Type B pancreatic cell (in vitro differentiated cells): ENCODE measurements at regions not wholly inside any gene's neighbourhood (a gene's known extent, or its start where the extent isn't known, plus 50 kb on each side); places are given as distances from the start of the nearest gene placed in this dataset.

Experiments
- DNase-seq: peaks from one replicate; pipeline ENCODE4 v3.0.0; 2021; ENCODE audit warnings: mixed read lengths; ENCODE audit not compliant: unreplicated experiment; ENCODE audit errors: extremely low spot score
- H3K27ac Mint-ChIP-seq: 2 replicates; pipeline ENCODE4 v1.8.0; 2021; ENCODE audit warnings: mild to moderate bottlenecking, mixed read lengths
- H3K27me3 Mint-ChIP-seq: 2 replicates; pipeline ENCODE4 v1.8.0; 2021; ENCODE audit warnings: mixed read lengths
- H3K36me3 Mint-ChIP-seq: 2 replicates; pipeline ENCODE4 v1.8.0; 2021; ENCODE audit warnings: mixed read lengths
- H3K4me1 Mint-ChIP-seq: one replicate; pipeline ENCODE4 v1.8.0; 2021; ENCODE audit warnings: mixed read lengths; ENCODE audit not compliant: unreplicated experiment
- H3K4me3 Mint-ChIP-seq: 2 replicates; pipeline ENCODE4 v1.8.0; 2021; ENCODE audit warnings: mild to moderate bottlenecking, mixed read lengths
- H3K9me3 Mint-ChIP-seq: 2 replicates; pipeline ENCODE4 v1.8.0; 2021; ENCODE audit warnings: mixed read lengths
- TF ChIP-seq, protein P1 (sequence below): fragments of 200-600 bp; sonication (generic); conservative IDR thresholded peaks from 2 replicates; pipeline ENCODE4 v1.5.0; 2021; ENCODE audit warnings: antibody characterized with exemption, mild to moderate bottlenecking

DNA sequence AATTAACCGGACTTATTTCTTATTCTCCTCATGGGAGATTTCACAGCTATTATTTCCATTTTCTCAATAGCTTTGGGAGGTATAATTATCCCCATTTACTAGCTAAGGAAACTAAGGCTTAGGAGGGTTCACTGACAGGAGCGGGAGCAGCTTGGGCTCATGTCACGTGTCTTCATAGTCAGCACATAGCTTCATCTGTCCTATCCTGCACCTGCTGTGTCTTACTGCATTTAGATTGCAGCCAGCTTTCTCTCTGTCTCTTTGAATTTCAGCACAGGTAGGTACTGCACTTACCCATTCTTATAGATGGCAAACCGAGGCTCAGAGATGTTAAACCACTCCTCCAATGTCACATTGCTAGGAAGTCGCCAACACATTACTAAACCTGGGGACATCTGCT lies 839.9 kb downstream of the MAFB start:
- Mint-ChIP-seq H3K9me3 (no peaks in the 10 kb centered on the region), H3K4me1 (peaks cover 45% of the 10 kb centered on the region), H3K4me3 (no peak overlapping the region), H3K36me3 (no peaks in the 10 kb centered on the region), H3K27me3 (peaks cover 4% of the 10 kb centered on the region), H3K27ac (no peak overlapping the region)
- TF ChIP-seq, protein P1, sequence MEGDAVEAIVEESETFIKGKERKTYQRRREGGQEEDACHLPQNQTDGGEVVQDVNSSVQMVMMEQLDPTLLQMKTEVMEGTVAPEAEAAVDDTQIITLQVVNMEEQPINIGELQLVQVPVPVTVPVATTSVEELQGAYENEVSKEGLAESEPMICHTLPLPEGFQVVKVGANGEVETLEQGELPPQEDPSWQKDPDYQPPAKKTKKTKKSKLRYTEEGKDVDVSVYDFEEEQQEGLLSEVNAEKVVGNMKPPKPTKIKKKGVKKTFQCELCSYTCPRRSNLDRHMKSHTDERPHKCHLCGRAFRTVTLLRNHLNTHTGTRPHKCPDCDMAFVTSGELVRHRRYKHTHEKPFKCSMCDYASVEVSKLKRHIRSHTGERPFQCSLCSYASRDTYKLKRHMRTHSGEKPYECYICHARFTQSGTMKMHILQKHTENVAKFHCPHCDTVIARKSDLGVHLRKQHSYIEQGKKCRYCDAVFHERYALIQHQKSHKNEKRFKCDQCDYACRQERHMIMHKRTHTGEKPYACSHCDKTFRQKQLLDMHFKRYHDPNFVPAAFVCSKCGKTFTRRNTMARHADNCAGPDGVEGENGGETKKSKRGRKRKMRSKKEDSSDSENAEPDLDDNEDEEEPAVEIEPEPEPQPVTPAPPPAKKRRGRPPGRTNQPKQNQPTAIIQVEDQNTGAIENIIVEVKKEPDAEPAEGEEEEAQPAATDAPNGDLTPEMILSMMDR, result no peak
- no peak for DNase-seq

DNA sequence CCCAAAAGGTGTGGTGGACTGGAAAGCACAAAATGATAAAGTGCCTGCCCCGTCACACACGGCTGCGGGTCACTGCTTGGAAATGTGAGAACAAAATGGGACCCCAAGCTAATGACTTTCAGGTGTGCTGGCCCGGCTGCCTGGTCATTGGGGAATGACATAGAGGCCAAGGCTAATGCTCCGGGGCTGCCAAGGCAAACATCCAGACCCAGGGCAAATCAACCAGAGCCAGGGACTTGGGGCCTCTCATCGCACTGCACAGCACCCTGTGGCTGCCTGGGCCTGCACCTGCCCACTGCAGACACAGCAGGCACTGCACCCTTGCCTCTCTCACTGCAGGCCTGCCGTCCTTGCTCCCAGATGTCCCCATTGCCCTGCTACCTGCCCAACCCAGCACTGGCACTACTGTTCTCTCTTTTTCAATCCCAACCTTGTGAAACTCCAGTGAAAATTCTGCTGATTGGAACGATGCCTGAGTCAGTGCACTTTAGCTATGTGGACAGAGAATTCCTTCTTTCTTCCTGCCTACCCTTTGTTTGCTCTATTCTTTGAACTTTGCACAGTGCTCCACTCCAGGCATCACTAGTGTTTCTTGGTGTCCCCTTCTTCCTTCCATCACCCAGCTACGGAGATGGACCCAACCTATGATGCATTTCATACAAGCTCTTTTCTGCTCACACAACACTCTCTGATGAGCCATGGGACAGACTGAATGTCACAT lies 849.5 kb downstream of the MAFB start:
- Mint-ChIP-seq H3K27me3 (no peaks in the 10 kb centered on the region), H3K36me3 (no peaks in the 10 kb centered on the region), H3K4me3 (peak overlapping the region; percentile 46), H3K9me3 (peaks cover 5% of the 10 kb centered on the region), H3K4me1 (peaks cover 18% of the 10 kb centered on the region), H3K27ac (no peak overlapping the region)
- TF ChIP-seq, protein P1, result no peak
- DNase-seq, result no peak

DNA sequence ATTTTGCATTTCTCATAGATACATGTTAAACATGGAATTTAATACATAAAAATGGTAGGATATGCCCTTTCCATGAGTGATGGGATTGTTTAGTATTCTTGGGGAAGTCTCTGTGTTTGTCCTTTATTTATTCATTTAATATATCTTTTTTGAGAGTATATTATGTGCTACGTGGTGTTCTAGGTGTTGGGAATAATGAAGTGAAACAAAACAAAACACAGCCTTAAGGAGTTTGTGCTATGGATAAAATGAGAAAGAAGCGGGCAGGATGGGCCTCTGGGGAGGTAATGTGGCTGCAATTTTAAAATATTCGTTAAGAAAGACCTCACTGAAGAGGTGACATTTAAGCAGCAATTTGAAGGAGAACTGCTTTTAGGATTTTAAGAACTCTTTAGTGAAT lies 851.5 kb downstream of the MAFB start:
- Mint-ChIP-seq H3K27ac (no peak overlapping the region), H3K27me3 (no peaks in the 10 kb centered on the region), H3K36me3 (no peaks in the 10 kb centered on the region), H3K4me1 (peaks cover 18% of the 10 kb centered on the region), H3K9me3 (peaks cover 16% of the 10 kb centered on the region), H3K4me3 (no peak overlapping the region)
- TF ChIP-seq, protein P1, result no peak
- DNase-seq, result no peak

DNA sequence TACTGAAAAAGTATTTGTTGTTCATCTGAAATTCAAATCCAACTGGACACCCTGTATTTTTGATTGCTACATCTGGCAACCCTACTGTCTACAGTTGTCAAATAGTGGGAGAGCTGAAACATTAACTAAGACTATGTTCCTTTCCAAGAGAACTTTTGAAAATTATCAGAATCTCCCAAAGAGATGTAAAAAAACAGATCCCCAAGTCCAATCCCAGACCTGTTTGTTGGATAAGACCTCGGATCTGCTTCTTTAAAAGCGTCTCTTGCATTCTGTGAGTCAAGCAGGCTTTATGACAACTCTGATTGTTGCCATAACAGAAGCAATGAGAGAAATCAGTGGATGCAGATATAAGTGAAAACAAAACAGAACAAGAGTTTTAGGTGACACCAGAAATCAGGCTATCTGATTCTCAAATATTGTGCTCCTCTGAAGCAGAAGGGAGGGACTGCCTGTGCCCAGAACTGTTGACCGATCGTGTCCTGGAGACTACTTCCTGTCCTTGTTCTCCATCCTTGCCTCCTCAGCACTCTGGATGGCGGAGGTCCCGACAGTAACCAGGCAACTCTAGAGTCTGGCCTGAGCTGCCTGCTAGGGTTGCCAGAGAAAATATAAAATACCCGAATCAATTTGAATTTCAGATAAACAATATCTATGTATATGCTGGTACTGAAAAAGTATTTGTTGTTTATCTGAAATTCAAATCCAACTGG lies 853.8 kb downstream of the MAFB start:
- DNase-seq, result no peak
- TF ChIP-seq, protein P1, result no peak
- peaks cover 12% of the 10 kb centered on the region for H3K9me3 Mint-ChIP-seq
- H3K27me3 Mint-ChIP-seq, result no peaks in the 10 kb centered on the region
- H3K4me3 Mint-ChIP-seq, result no peak overlapping the region
- H3K4me1 Mint-ChIP-seq, result peaks cover 19% of the 10 kb centered on the region
- H3K36me3 Mint-ChIP-seq, result no peaks in the 10 kb centered on the region
- H3K27ac Mint-ChIP-seq, result no peak overlapping the region

- TF ChIP-seq, protein P1, result no peak
- H3K4me1 Mint-ChIP-seq, result peaks cover 31% of the 10 kb centered on the region
- no peaks in the 10 kb centered on the region for H3K36me3 Mint-ChIP-seq
- H3K27me3 Mint-ChIP-seq, result no peaks in the 10 kb centered on the region
- no peak overlapping the region for H3K4me3 Mint-ChIP-seq
- DNase-seq, result no peak
- peaks cover 12% of the 10 kb centered on the region for H3K9me3 Mint-ChIP-seq
- no peak overlapping the region for H3K27ac Mint-ChIP-seq
Measured at GRCh38 chr20:39830903-39831302, 858.1 kb downstream of the MAFB start.
